Astrocyte (in vitro differentiated cells and primary cell): ENCODE measurements at regions not wholly inside any gene's neighbourhood (a gene's known extent, or its start where the extent isn't known, plus 50 kb on each side); places are given as distances from the start of the nearest gene placed in this dataset.

Experiments
- DNase-seq: peaks from one replicate; pipeline ENCODE4 v3.0.0-alpha.2; 2010; ENCODE audit warnings: low read depth
- FAIRE-seq: peaks from 2 replicates; lab custom pipeline; 2011; peaks lifted over from hg19 to GRCh38; lab: Jason Lieb, UNC
- H2AFZ ChIP-seq: 2 replicates; pipeline ENCODE4 v1.6.0; 2012; ENCODE audit warnings: low read depth, low read length, inconsistent platforms
- H3K27ac ChIP-seq: 2 replicates; pipeline ENCODE4 v1.5.1; 2011; ENCODE audit warnings: low read depth, low read length, inconsistent platforms
- H3K27me3 ChIP-seq: 2 replicates; pipeline ENCODE4 v1.6.0; 2011; ENCODE audit warnings: low read length, inconsistent platforms; ENCODE audit not compliant: insufficient read depth
- H3K36me3 ChIP-seq: 2 replicates; pipeline ENCODE4 v1.5.1; 2011; ENCODE audit warnings: low read length, inconsistent platforms; ENCODE audit not compliant: insufficient read depth
- H3K4me1 ChIP-seq: 2 replicates; pipeline ENCODE4 v1.5.1; 2011; ENCODE audit warnings: low read length, inconsistent platforms; ENCODE audit not compliant: insufficient read depth
- H3K4me2 ChIP-seq: 2 replicates; pipeline ENCODE4 v1.6.0; 2012; ENCODE audit warnings: low read length, inconsistent platforms
- H3K4me3 ChIP-seq: 2 replicates; pipeline ENCODE4 v1.5.1; 2011; ENCODE audit warnings: low read depth, mild to moderate bottlenecking, low read length, inconsistent platforms; ENCODE audit not compliant: insufficient read depth
- H3K79me2 ChIP-seq: 2 replicates; pipeline ENCODE4 v1.6.0; 2012; ENCODE audit warnings: mild to moderate bottlenecking, low read length, inconsistent platforms; ENCODE audit not compliant: insufficient read depth
- H3K9ac ChIP-seq: 2 replicates; pipeline ENCODE4 v1.6.0; 2012; ENCODE audit warnings: mild to moderate bottlenecking, low read length, inconsistent platforms
- H3K9me3 ChIP-seq: 2 replicates; pipeline ENCODE4 v1.5.1; 2012; ENCODE audit warnings: low read depth, mild to moderate bottlenecking, low read length, inconsistent platforms; ENCODE audit not compliant: insufficient read depth
- H4K20me1 ChIP-seq: 2 replicates; pipeline ENCODE4 v1.6.0; 2012; ENCODE audit warnings: low read length, inconsistent platforms; ENCODE audit not compliant: insufficient read depth
- H3K27ac Mint-ChIP-seq: one replicate; pipeline ENCODE4 v1.8.0; 2021; ENCODE audit warnings: mild to moderate bottlenecking, mixed read lengths; ENCODE audit not compliant: unreplicated experiment
- H3K27me3 Mint-ChIP-seq: one replicate; pipeline ENCODE4 v1.8.0; 2021; ENCODE audit warnings: low read depth, mixed read lengths; ENCODE audit not compliant: unreplicated experiment
- H3K36me3 Mint-ChIP-seq: one replicate; pipeline ENCODE4 v1.8.0; 2021; ENCODE audit warnings: low read depth, mixed read lengths; ENCODE audit not compliant: unreplicated experiment
- H3K4me1 Mint-ChIP-seq: one replicate; pipeline ENCODE4 v1.8.0; 2021; ENCODE audit warnings: low read depth, mixed read lengths; ENCODE audit not compliant: unreplicated experiment
- H3K4me3 Mint-ChIP-seq: one replicate; pipeline ENCODE4 v1.8.0; 2021; ENCODE audit warnings: mild to moderate bottlenecking, moderate library complexity, mixed read lengths; ENCODE audit not compliant: unreplicated experiment
- H3K9me3 Mint-ChIP-seq: one replicate; pipeline ENCODE4 v1.8.0; 2021; ENCODE audit warnings: mild to moderate bottlenecking, mixed read lengths; ENCODE audit not compliant: unreplicated experiment
- CTCF ChIP-seq: IDR thresholded peaks from 2 replicates; pipeline ENCODE4 v1.5.1; 2011; ENCODE audit warnings: low read depth, mild to moderate bottlenecking, inconsistent platforms, low read length, moderate library complexity; ENCODE audit not compliant: insufficient read depth
- EZH2 ChIP-seq: IDR thresholded peaks from 2 replicates; pipeline ENCODE4 v1.6.1; 2012; ENCODE audit warnings: mild to moderate bottlenecking, low read length, inconsistent platforms; ENCODE audit not compliant: insufficient read depth

- H4K20me1 ChIP-seq: no peaks in the 10 kb centered on the region
- no peaks in the 10 kb centered on the region for H3K27me3 ChIP-seq
- H3K4me3 ChIP-seq: no peak overlapping the region
- H3K79me2 ChIP-seq: no peaks in the 10 kb centered on the region
- H3K27ac Mint-ChIP-seq: no peak overlapping the region
- peaks cover 4% of the 10 kb centered on the region for H3K4me1 ChIP-seq
- peak; percentile 1 for DNase-seq
- H3K4me2 ChIP-seq: no peak overlapping the region
- no peak overlapping the region for H3K4me3 Mint-ChIP-seq
- no peak overlapping the region for H2AFZ ChIP-seq
- no peaks in the 10 kb centered on the region for H3K36me3 Mint-ChIP-seq
- no peak for TF ChIP-seq CTCF
- no peak for TF ChIP-seq EZH2
- no peaks in the 10 kb centered on the region for H3K36me3 ChIP-seq
- no peak overlapping the region for H3K9ac ChIP-seq
- H3K27ac ChIP-seq: no peak overlapping the region
- no peaks in the 10 kb centered on the region for H3K9me3 ChIP-seq
- no peaks in the 10 kb centered on the region for H3K27me3 Mint-ChIP-seq
- no peak for FAIRE-seq
- H3K4me1 Mint-ChIP-seq: peaks cover 5% of the 10 kb centered on the region
- no peaks in the 10 kb centered on the region for H3K9me3 Mint-ChIP-seq
Observed at GRCh38 chr5:101278917-101279316, 375.8 kb upstream of the ST8SIA4 start.

GRCh38 chr5:101278011-101278687 lies 375.1 kb upstream of the ST8SIA4 start:
- Mint-ChIP-seq H3K36me3 (no peaks in the 10 kb centered on the region), H3K4me1 (peaks cover 5% of the 10 kb centered on the region), H3K4me3 (no peak overlapping the region), H3K27me3 (no peaks in the 10 kb centered on the region), H3K27ac (no peak overlapping the region), H3K9me3 (no peaks in the 10 kb centered on the region)
- TF ChIP-seq CTCF: no peak
- no peak for TF ChIP-seq EZH2
- no peak for FAIRE-seq
- Histone ChIP-seq H2AFZ (peak overlapping the region; percentile 10), H3K4me2 (no peak overlapping the region), H3K27me3 (no peaks in the 10 kb centered on the region), H3K36me3 (no peaks in the 10 kb centered on the region), H3K79me2 (no peaks in the 10 kb centered on the region), H4K20me1 (no peaks in the 10 kb centered on the region), H3K4me3 (no peak overlapping the region), H3K9me3 (no peaks in the 10 kb centered on the region), H3K4me1 (peaks cover 4% of the 10 kb centered on the region), H3K27ac (no peak overlapping the region), H3K9ac (no peak overlapping the region)
- DNase-seq: peak; percentile 51

- no peaks in the 10 kb centered on the region for H3K9me3 ChIP-seq
- H3K4me2 ChIP-seq: no peak overlapping the region
- TF ChIP-seq CTCF (no peak), EZH2 (no peak)
- H3K27me3 ChIP-seq: no peaks in the 10 kb centered on the region
- Mint-ChIP-seq H3K36me3 (no peaks in the 10 kb centered on the region), H3K9me3 (no peaks in the 10 kb centered on the region), H3K27ac (no peak overlapping the region), H3K27me3 (no peaks in the 10 kb centered on the region), H3K4me3 (no peak overlapping the region), H3K4me1 (no peaks in the 10 kb centered on the region)
- H2AFZ ChIP-seq: no peak overlapping the region
- no peaks in the 10 kb centered on the region for H3K36me3 ChIP-seq
- no peaks in the 10 kb centered on the region for H3K4me1 ChIP-seq
- H3K27ac ChIP-seq: no peak overlapping the region
- H3K9ac ChIP-seq: no peak overlapping the region
- H4K20me1 ChIP-seq: no peaks in the 10 kb centered on the region
- no peak overlapping the region for H3K4me3 ChIP-seq
- no peaks in the 10 kb centered on the region for H3K79me2 ChIP-seq
- DNase-seq (no peak), FAIRE-seq (no peak)
Observed at GRCh38 chr5:101271945-101272344, 368.9 kb upstream of the ST8SIA4 start.
